Erythroblast (primary cell): ENCODE measurements at regions not wholly inside any gene's neighbourhood (a gene's known extent, or its start where the extent isn't known, plus 50 kb on each side); places are given as distances from the start of the nearest gene placed in this dataset.

Experiments
- DNase-seq, 2 experiments: peaks; one replicate each; lab custom pipeline; 2025; lab: John Stamatoyannopoulos, UW
- GATA1 ChIP-seq: IDR thresholded peaks from 2 replicates; pipeline ENCODE4 v1.6.1; 2011; ENCODE audit warnings: low read depth, mild to moderate bottlenecking, control low read depth, low read length, moderate library complexity
- POLR2A ChIP-seq: IDR thresholded peaks from 2 replicates; pipeline ENCODE4 v1.6.1; 2011; ENCODE audit warnings: mild to moderate bottlenecking, low read length

DNA sequence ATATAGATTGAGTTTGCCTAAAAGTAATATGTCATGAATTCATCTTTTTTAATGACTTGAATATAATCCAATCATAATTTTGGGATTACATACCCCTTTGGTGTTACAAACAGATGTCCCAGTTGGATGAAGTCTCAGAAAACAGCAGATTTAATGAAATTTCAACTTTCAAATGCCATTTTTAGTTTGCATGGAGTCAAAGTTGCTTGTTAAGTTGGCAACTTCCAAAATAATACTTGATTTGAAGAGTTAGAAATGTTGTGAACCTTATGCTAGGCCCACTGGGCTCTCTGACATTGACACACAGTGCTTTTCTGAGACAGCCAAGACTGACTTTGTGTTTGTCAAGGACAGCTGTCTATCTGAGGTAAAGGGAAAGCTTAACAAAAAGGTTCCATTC is 248.1 kb downstream of the KIF20B start:
- TF ChIP-seq POLR2A (no peak), GATA1 (no peak)
- DNase-seq: no peak

DNA sequence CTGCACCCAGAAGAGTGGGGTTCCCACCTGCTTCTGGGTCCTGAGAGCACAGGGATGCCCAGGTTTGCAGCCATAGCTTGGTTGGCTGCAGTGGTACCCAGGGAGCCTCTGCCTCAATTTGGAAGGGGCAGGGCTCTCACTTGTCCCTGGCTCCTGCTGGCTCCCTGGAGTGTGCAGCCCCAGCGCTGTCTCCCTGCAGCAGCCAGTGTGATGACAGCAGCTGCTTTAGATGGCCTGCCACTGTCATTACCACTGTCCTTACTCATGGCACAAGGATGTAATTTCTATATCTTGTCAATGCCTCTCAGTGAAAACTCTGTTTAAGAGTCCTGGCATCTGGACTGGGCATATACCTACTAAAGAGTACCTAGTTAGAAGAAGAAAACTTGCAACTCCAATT is 250.9 kb downstream of the KIF20B start:
- DNase-seq: no peak
- no peak for TF ChIP-seq POLR2A
- no peak for TF ChIP-seq GATA1

DNA sequence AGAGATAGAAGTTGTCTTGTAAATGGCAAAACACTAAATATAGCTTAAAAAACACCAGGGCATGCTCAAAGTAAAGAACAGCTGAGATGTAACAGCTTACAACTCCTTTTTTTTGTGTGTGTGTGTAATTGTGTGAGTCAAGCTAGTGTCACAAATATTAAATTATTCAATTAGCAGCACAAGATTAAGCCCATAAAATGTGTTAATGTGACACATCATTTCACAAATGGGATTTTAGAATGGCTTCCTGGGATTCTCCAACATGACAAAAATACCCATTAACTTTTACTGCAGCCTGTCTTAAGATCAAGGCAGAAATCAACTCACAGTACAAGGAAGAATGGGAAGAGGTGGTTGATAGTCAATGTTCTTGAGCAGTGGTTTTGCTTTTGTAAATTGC is 251.4 kb downstream of the KIF20B start:
- no peak for TF ChIP-seq POLR2A
- TF ChIP-seq GATA1: no peak
- DNase-seq: no peak

DNA sequence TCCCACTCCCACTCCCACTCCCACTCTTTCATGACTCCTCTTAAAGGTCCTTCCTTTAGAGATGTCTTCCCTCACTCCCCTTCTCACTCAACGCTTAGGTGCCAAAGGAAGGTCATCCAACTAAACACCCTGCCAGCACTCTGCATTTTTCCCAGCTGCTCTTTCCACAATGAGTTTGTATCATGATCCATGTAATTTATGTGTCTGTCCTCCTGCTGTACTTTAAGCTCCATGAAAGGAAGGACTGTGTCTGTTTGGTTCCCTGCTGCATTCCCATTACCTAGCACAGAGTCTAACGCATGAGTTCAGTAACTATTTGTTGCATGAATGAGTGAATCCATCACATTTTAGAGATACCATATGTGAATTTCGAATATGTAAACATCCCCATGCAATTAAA is 252.7 kb downstream of the KIF20B start:
- DNase-seq: no peak
- TF ChIP-seq POLR2A: no peak

DNA sequence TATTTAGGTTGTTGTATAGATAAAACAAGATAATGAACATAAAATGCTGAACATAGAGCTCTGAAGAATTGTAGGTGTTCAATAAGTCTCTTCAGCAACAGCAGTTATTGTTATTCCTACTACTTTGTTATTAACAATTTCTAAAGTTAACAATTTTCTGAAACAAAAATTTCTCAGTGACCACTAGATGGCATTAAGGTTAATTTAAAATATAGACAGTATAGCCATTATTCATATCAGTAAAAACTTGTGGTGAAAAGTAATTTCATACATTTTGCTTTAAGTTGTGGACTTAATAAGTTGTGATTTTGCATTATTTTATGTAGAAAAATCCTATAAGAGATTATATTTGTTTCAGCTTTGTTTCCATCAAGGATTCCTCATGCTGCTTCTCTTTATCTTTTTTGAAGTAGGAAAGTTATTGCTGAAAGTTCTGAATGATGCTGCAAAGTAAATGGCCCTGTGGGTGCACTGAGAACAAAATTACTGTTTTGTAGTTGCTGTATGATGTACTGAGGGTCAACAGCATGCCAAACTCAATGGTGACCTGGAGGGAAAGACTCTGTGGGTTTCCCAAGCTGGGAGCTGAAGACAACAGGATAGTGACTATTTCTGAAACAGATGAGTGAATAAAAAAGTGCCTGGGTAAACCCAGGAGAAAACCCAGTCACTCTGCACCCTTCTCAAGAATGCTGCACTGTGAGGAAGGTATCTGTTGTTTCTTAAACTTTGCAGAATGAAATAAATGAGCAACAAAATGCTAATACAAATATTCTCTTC is 253.6 kb downstream of the KIF20B start:
- no peak for DNase-seq
- no peak for TF ChIP-seq POLR2A
- TF ChIP-seq GATA1: no peak

DNA sequence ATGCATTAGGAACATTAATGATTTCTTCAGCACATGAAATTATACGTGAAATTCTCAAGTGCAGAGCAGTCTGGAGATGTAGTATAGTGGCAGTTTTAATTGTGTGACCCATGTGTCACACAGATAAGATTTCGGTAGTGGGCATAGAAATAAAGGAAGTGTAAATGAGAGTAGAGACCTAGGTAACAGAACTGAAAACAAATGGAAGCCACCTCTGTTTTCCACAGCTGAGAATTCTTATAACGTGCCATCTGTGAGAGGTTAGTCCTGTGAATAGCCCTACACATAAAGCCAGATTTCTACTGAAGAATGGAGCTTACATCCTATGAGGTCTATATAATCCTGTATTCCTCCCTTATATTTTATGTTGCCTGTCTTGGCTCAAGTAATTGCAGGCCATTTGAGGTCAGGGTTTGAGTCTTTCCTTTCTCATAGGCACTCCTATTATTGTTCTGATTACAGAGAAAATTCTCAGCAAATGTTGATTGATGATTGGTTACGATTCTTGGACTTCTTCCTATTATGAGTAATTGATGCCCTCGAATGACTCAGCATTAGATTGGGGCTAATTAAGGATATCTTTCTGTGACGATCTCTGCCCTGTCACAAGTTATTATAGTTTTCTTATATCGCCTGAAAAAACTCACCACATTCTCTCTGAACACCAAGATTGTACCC is 258.2 kb downstream of the KIF20B start:
- DNase-seq: no peak
- TF ChIP-seq GATA1 (no peak), POLR2A (no peak)

DNA sequence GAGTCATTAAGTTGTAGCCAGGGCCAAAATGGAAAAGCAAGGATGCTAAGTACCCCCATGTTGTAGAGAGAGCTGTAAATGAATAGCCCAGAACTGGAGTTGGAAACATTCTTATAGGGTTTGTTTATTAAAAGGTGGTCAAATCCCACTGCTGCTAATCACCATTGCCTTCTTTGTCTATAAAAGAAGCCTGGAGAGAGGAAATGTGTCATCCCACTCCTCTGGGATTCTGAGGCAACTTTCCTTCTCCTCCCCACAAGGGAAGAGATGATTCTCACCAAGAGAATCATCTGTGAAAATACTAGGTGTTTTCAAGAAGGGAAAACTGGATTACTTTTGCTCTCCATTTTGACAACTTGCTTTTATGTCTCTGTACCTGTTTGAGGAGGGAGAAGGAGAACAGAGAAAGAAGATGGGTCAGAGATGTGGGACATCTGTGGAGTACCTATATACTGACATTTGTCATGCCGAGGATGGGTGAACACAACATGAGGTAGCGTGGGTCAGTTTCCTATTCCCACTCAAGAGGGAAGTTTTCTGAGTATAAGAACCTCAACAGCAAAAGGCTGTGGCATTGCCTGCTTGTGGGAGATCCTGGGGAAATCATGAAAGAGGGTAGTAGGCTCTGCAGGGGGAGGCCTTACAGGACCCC is 262.2 kb downstream of the KIF20B start:
- TF ChIP-seq GATA1 (no peak), POLR2A (no peak)
- DNase-seq: no peak

DNA sequence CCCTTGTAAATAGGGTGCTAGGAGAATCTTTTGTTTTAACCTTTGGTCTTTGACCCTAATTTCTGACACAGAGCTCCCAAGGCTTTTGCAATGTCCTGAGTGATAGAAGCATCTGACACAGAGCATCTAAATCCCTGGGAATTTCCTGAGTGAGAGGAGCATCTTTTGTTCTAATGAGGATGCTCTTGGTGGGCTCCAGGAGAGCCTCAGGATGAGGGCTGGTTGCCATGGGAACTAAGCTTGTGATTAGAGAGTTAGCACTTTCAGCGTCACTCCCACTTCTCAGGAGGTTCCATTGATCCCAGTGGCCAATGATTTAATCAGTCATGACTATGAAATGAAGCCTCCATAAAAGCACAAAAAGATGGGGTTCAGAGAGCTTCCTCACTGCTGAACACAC is 264.8 kb downstream of the KIF20B start:
- no peak for TF ChIP-seq GATA1
- no peak for TF ChIP-seq POLR2A
- DNase-seq: no peak

DNA sequence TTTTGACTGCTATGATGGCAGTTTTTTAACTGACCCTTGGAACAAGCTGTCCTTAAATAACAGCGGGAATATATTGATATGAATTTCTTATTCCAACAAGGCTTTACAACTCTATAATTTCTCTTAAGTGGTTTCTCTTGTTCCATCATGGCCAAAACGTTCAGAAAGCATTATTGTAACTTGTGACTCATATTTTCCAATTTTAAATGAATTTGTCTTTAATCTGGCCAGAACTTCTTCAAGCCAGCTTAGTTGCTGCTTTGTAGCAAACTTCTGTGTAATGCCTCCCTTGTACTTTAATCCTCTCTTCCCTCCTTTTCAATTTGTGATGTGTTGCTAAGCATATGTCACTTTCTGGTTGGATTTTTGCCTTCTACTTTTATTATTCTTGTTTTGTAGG is 271.9 kb downstream of the KIF20B start:
- no peak for DNase-seq
- TF ChIP-seq POLR2A (no peak), GATA1 (no peak)

DNA sequence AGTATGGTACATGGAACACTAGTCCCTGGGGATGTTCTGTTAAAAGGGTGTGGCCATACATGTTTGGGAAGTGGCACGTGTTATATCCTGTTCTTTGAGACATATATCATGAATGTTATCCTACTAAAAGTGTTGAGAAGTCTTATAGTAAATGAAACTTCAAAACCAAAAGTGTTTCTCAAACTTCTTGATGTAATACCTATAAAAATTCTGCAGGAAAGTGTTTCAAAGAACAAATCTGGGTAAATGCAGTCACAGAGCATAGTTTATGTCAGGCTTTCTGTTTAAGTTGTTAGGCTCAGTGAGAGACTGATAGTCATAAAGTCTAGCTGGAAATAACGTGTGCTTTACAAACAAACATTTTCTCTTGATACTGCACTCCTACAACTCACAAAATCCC is 273.7 kb downstream of the KIF20B start:
- TF ChIP-seq GATA1: no peak
- no peak for TF ChIP-seq POLR2A
- no peak for DNase-seq

DNA sequence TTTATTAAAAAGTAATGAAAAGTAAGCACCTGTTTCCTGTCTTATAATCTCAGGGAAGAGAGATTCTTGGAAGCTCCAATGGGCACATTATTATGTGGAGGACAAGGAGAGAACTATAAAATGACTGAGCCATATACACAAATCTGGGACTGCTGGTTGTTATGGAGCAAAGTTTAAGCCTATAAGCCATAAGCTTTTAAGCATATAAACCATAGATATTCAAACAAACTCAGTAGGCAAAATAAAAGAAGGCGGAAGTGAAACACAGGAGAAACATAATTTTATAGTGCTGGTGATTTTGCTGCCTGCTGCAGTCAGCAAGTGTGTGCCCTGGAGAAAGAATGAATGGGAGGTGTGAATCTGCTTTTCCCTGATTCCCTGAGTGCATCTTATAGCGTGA is 274.4 kb downstream of the KIF20B start:
- TF ChIP-seq GATA1 (no peak), POLR2A (no peak)
- no peak for DNase-seq

DNA sequence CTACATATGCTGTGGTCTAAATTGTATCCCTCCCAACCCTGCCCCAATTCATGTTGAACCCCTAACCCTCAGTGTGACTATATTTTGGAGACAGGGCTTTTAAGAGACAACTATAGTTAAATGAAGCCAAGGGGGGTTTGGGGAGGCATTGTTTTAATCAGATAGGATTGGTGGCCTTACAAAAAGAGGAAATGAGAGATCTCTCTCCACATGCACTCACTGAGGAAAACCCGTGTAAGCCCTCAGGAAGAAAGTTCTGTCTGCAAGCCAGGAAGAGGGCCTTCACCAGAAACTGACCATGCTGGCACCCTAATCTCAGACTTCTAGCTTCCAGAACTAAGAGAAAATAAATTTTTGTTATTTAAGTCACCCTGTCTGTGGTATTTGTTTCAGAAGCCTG is 276.7 kb downstream of the KIF20B start:
- no peak for TF ChIP-seq POLR2A
- no peak for TF ChIP-seq GATA1
- no peak for DNase-seq

DNA sequence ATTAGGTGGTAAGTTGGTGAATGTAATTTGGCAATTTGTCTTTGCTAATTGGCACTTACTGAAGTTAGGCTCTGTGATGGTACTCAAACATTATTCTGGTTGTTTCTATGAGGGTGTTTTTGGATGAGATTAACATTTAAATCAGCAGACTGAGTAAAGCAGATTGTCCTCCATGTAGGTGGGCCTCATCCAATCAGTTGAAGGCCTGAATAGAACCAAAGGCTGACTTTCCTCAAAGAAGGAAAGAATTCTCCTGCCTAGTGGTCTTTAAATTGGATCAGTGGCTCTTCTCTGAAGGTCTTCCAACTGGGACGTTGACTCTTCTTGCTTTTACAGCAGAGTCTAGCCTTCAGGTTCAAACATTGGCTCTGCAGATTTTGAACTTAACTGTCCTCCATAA is 278.3 kb downstream of the KIF20B start:
- TF ChIP-seq GATA1: no peak
- DNase-seq: no peak

DNA sequence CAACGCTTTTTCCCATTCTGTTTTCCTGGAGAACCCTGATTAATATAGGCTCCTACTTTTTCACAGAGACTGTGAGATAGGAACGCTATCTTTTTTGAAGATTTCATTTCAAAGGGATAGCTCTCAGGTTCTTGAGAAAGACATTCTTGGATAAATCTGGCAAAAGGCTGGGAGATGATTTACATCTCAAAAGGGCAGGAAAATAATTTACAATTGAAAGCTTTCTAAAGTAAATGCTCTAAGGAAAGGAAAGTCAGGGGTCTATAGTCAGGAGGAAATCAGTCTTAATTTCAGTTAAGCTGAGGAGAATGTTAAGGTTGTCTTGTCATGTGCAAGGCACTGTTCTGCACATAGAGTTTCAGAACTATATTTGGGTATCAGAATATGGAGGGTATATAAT is 278.8 kb downstream of the KIF20B start:
- DNase-seq: no peak
- TF ChIP-seq GATA1: no peak
- no peak for TF ChIP-seq POLR2A
